ENCODE measurements at regions not wholly inside any gene's neighbourhood (a gene's known extent, or its start where the extent isn't known, plus 50 kb on each side); places are given as distances from the start of the nearest gene placed in this dataset.

DNA sequence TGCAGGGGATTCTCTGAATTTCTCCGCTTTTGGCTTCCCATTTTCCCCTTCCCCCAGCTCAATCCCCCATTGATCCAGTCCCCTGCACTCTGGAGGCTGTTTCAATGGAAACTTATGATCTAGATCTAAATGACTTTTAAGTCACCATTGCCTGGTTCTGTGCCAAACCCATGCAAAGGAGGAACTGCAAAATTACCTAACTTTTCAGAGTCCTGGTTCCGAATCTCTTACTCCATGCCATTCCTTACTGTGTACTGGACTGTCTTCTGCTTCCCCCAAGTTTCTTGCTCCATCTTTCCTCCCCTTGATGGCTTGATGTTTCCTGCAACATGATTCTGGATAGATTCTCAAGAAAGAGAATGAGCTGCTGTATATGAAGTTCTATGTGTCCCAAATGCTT lies 327.8 kb downstream of the MIAT start:
- no peak for TF ChIP-seq SIN3A (IDR thresholded peaks at IDR 0.05; ENCODE audit: borderline replicate concordance, insufficient read depth, low read length)
- TF ChIP-seq POLR2AphosphoS5 (IDR thresholded peaks at IDR 0.05; ENCODE audit: low read depth, low read length): no peak
- TF ChIP-seq, protein P1, sequence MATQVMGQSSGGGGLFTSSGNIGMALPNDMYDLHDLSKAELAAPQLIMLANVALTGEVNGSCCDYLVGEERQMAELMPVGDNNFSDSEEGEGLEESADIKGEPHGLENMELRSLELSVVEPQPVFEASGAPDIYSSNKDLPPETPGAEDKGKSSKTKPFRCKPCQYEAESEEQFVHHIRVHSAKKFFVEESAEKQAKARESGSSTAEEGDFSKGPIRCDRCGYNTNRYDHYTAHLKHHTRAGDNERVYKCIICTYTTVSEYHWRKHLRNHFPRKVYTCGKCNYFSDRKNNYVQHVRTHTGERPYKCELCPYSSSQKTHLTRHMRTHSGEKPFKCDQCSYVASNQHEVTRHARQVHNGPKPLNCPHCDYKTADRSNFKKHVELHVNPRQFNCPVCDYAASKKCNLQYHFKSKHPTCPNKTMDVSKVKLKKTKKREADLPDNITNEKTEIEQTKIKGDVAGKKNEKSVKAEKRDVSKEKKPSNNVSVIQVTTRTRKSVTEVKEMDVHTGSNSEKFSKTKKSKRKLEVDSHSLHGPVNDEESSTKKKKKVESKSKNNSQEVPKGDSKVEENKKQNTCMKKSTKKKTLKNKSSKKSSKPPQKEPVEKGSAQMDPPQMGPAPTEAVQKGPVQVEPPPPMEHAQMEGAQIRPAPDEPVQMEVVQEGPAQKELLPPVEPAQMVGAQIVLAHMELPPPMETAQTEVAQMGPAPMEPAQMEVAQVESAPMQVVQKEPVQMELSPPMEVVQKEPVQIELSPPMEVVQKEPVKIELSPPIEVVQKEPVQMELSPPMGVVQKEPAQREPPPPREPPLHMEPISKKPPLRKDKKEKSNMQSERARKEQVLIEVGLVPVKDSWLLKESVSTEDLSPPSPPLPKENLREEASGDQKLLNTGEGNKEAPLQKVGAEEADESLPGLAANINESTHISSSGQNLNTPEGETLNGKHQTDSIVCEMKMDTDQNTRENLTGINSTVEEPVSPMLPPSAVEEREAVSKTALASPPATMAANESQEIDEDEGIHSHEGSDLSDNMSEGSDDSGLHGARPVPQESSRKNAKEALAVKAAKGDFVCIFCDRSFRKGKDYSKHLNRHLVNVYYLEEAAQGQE (IDR thresholded peaks at IDR 0.05; ENCODE audit: insufficient read depth in 1 of 2, low read depth in 2 of 2, low read length in 2 of 2): no peak
- no peak for TF ChIP-seq TAF1 (IDR thresholded peaks at IDR 0.05; ENCODE audit: borderline replicate concordance, insufficient read depth, low read length)

All from PFSK-1 (cell line).